Bronchial epithelial cell (primary cell): ENCODE measurements at regions not wholly inside any gene's neighbourhood (a gene's known extent, or its start where the extent isn't known, plus 50 kb on each side); places are given as distances from the start of the nearest gene placed in this dataset.
"Not testable (repeated sequence)": the region's sequence is repeated elsewhere in the genome, so short reads cannot be mapped to it uniquely, and the experiment has no call there.

Source experiments
- DNase-seq: peaks from one replicate; pipeline ENCODE4 v3.0.0-alpha.2; 2010; ENCODE audit warnings: low read depth
- FAIRE-seq: peaks from 2 replicates; lab custom pipeline; 2011; peaks lifted over from hg19 to GRCh38; lab: Jason Lieb, UNC
- H3K27me3 ChIP-seq: 2 replicates; pipeline ENCODE4 v1.5.1; 2011; ENCODE audit warnings: low read length; ENCODE audit not compliant: control insufficient read depth, insufficient read depth
- H3K36me3 ChIP-seq: 2 replicates; pipeline ENCODE4 v1.5.1; 2011; ENCODE audit warnings: low read length; ENCODE audit not compliant: control insufficient read depth, insufficient read depth
- H3K4me3 ChIP-seq: 2 replicates; pipeline ENCODE4 v1.5.1; 2011; ENCODE audit warnings: mild to moderate bottlenecking, low read depth, low read length, control low read depth
- TF ChIP-seq, protein P1 (sequence below): IDR thresholded peaks from 2 replicates; pipeline ENCODE4 v1.5.1; 2011; ENCODE audit warnings: mild to moderate bottlenecking, moderate library complexity, low read length, control low read depth, inconsistent platforms; ENCODE audit not compliant: insufficient read depth, severe bottlenecking

DNA sequence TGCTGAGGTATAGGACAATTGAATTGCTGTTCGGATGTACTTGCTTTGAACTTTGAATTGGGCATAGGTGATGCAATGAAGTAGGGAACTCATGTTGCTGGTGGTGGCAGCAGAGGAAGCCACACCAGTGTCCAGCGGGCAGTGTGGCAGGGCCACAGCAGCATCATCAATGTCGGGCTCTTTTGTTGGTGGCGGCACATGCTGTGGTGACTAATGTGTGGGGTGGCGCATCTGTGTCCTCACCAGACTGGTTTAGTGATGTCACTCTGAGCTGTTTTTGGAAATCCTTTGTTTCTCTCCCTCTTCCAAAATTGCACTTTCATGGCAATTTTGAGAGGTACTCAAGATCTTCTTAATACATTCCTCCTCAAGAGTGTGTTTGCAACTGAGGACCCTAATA lies 187.6 kb downstream of the ETNK1 start:
- Histone ChIP-seq H3K36me3 (no peaks in the 10 kb centered on the region), H3K4me3 (no peak overlapping the region), H3K27me3 (no peaks in the 10 kb centered on the region)
- TF ChIP-seq, protein P1, sequence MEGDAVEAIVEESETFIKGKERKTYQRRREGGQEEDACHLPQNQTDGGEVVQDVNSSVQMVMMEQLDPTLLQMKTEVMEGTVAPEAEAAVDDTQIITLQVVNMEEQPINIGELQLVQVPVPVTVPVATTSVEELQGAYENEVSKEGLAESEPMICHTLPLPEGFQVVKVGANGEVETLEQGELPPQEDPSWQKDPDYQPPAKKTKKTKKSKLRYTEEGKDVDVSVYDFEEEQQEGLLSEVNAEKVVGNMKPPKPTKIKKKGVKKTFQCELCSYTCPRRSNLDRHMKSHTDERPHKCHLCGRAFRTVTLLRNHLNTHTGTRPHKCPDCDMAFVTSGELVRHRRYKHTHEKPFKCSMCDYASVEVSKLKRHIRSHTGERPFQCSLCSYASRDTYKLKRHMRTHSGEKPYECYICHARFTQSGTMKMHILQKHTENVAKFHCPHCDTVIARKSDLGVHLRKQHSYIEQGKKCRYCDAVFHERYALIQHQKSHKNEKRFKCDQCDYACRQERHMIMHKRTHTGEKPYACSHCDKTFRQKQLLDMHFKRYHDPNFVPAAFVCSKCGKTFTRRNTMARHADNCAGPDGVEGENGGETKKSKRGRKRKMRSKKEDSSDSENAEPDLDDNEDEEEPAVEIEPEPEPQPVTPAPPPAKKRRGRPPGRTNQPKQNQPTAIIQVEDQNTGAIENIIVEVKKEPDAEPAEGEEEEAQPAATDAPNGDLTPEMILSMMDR = no peak
- FAIRE-seq = no peak
- DNase-seq = peak; percentile 20

DNA sequence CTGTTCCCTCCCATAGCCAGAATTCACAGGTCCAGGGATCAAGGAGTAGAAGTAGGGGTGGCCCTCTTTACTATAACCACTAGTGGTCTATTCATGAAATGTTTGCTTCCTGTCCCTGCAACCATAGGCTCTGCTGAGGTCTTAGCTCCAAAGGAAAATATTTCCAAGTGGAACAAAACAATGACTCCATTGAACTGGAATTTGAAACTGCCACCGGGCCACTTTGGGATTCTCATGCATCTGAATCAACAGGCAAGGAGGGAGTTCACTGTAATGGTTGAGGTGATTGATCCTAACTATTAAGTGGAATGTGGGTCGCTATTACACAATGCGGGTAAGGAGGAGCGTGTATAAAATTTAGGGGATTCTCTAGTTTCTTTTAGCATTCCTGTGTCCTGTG lies 197.0 kb downstream of the ETNK1 start:
- no peaks in the 10 kb centered on the region for H3K36me3 ChIP-seq
- DNase-seq (no peak), FAIRE-seq (no peak)
- no peak overlapping the region for H3K4me3 ChIP-seq
- H3K27me3 ChIP-seq = no peaks in the 10 kb centered on the region
- TF ChIP-seq, protein P1 = no peak

DNA sequence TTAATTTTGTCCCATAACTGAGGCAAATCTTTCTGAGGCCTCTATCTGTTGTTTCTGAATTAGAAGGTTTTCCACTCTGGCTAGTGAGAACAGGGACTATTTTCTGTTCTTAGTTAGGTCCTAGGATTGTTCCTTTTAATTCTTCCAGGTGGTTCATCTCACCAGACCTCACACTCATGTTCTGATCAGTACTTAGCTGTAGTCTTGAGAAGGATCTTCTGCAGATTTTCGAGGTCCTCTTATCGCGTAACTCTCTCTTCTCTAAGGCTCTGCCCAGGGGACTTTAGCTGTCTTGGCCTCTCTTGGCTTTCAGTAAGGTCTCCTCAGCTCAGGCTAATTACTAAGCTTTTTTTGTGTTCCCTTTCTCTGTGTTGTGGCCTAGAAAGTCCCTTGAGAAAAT lies 201.1 kb downstream of the ETNK1 start:
- Histone ChIP-seq H3K36me3 (no peaks in the 10 kb centered on the region), H3K27me3 (no peaks in the 10 kb centered on the region), H3K4me3 (no peak overlapping the region)
- TF ChIP-seq, protein P1 = no peak
- FAIRE-seq = no peak
- no peak for DNase-seq

DNA sequence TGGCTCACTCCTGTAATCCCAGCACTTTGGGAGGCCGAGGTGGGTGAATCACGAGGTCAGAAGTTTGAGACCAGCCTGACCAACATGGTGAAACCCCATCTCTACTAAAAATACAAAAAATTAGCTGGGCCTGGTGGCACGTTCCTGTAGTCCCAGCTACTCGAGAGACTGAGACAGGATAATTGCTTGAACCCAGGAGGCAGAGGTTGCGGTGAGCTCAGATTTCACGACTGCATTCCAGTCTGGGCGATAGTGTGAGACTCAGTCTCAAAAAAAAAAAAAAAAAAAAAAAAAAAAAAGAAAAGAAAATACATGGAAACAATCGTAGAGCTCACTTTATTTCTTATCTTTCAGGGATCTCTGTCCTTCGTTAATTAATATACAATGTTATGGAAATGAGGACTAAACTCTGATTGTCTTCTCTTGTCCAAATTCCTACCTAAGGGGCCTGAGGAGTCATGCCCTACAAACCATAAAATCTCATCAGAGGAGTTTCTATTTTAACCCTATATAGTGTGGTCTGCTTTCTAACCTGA lies 201.5 kb downstream of the ETNK1 start:
- FAIRE-seq, H3K4me3 ChIP-seq, H3K36me3 ChIP-seq, DNase-seq, H3K27me3 ChIP-seq: not testable (repeated sequence)

DNA sequence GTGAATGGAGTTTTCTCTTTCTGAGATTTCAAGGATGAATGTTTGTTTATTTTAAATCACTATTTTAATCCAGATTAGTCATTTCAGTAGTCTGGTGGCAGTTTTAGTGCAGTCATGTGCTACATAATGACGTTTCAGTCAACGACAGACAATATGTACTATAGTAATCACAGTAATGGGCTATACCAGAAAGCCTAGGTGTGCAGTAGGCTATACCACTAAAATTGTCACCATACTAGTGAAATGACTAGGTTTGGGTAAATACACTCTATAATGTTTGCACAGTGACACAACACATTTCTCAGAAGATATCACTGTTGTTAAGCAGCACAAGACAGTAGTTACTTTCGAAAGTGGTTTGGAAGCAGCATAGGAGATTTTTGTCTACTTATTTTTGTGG lies 203.1 kb downstream of the ETNK1 start:
- FAIRE-seq = no peak

DNA sequence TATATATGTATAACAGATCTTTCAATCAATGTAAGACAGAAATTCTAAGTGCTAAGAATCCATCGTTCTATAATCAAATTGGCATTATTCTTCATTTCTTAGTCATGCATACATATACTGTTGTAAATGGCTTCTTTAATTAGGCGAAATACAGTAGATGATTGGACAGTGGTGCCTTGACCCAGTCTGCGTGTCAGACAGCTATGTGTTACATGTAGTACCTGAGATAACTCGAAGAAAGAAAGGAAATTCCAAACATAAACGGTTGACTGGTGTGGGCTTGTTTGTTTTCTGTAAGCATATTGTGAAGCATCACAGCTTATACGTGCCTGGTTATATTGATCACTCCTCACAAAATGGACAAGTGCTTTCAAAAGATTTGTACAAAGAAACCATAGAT lies 210.5 kb downstream of the ETNK1 start:
- Histone ChIP-seq H3K4me3 (no peak overlapping the region), H3K36me3 (no peaks in the 10 kb centered on the region), H3K27me3 (no peaks in the 10 kb centered on the region)
- TF ChIP-seq, protein P1 = no peak
- DNase-seq = no peak
- no peak for FAIRE-seq

More for the DNA sequence above, 203.1 kb downstream of the ETNK1 start:
- H3K4me3 ChIP-seq = no peak overlapping the region
- H3K36me3 ChIP-seq = no peaks in the 10 kb centered on the region
- peak; percentile 41 for DNase-seq
- TF ChIP-seq, protein P1 = no peak
- no peaks in the 10 kb centered on the region for H3K27me3 ChIP-seq
